Fibroblast of mammary gland (primary cell): ENCODE measurements at regions not wholly inside any gene's neighbourhood (a gene's known extent, or its start where the extent isn't known, plus 50 kb on each side); places are given as distances from the start of the nearest gene placed in this dataset.

ENCODE experiments used
- DNase-seq: peaks from one replicate; pipeline ENCODE4 v3.0.0-alpha.2; 2010; ENCODE audit warnings: low read depth
- H3K4me3 ChIP-seq: 2 replicates; pipeline ENCODE4 v1.5.1; 2011; ENCODE audit warnings: low read depth, mild to moderate bottlenecking, low read length, moderate library complexity; ENCODE audit not compliant: control insufficient read depth
- CTCF ChIP-seq: conservative IDR thresholded peaks from 2 replicates; pipeline ENCODE4 v1.5.1; 2011; ENCODE audit warnings: low read depth, low read length, inconsistent platforms; ENCODE audit not compliant: control insufficient read depth, insufficient read depth

GRCh38 chr12:88390811-88391210, 189.5 kb downstream of the KITLG start:
- no peak for TF ChIP-seq CTCF
- no peak overlapping the region for H3K4me3 ChIP-seq
- peak; percentile 55 for DNase-seq

- peak; percentile 94 for DNase-seq
- TF ChIP-seq CTCF: no peak
- H3K4me3 ChIP-seq: no peak overlapping the region
Observed at GRCh38 chr12:88391556-88391955, 188.7 kb downstream of the KITLG start.

GRCh38 chr12:88393017-88393767, 187.1 kb downstream of the KITLG start:
- no peak overlapping the region for H3K4me3 ChIP-seq

GRCh38 chr12:88398031-88398430, 182.2 kb downstream of the KITLG start:
- H3K4me3 ChIP-seq: no peak overlapping the region
- no peak for DNase-seq
- TF ChIP-seq CTCF: no peak

More at GRCh38 chr12:88393017-88393767, 187.1 kb downstream of the KITLG start:
- peak; percentile 42 for TF ChIP-seq CTCF
- DNase-seq: peak; percentile 61

- no peak overlapping the region for H3K4me3 ChIP-seq
- DNase-seq: no peak
- no peak for TF ChIP-seq CTCF
Observed at GRCh38 chr12:88399811-88400210, 180.5 kb downstream of the KITLG start.

- DNase-seq: no peak
- no peak overlapping the region for H3K4me3 ChIP-seq
- TF ChIP-seq CTCF: no peak
Observed at GRCh38 chr12:88400302-88400701, 180.0 kb downstream of the KITLG start.

- H3K4me3 ChIP-seq: no peak overlapping the region
- peak; percentile 57 for DNase-seq
- no peak for TF ChIP-seq CTCF
Observed at GRCh38 chr12:88401155-88401554, 179.1 kb downstream of the KITLG start.
